Uterus (tissue), 2 donors: ENCODE measurements at regions not wholly inside any gene's neighbourhood (a gene's known extent, or its start where the extent isn't known, plus 50 kb on each side); places are given as distances from the start of the nearest gene placed in this dataset.

ENCODE experiments used
- POLR2A ChIP-seq, 2 donors: fragments of 450-650 bp; IDR thresholded peaks; one replicate each; pipeline ENCODE4 v1.6.1; 2016; ENCODE audit warnings: antibody characterized with exemption in 2 of 2, mild to moderate bottlenecking in 1 of 2, moderate library complexity in 1 of 2
- TF ChIP-seq, protein P1 (sequence below), 4 experiments: fragments of 200-600 bp in 2 of 4; fragments of 450-650 bp in 2 of 4; sonication (generic) in 2 of 4; IDR thresholded peaks; one replicate each; pipeline ENCODE4 v1.5.1; 2016 to 2019; ENCODE audit warnings: antibody characterized with exemption in 4 of 4, mild to moderate bottlenecking in 2 of 4, moderate library complexity in 1 of 4

DNA sequence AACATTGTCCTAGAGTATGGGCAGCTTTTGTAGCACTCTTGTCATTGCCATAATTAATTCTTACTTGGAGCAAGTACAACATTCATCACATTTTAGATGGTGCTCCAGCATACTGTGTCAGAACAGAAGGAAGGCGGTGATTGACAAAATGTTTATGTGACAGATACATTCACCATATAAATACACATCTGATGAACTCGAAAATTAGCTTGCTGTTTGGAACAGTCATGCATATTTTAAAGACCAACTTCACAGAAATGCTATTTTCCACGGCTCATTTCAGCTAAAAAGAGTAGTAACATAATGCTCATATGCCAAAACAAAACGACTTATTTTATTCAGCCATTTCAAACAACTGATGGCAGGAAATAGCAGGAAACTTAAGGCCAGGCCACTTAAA, 302.7 kb downstream of the MRPL39 start:
- TF ChIP-seq, protein P1, sequence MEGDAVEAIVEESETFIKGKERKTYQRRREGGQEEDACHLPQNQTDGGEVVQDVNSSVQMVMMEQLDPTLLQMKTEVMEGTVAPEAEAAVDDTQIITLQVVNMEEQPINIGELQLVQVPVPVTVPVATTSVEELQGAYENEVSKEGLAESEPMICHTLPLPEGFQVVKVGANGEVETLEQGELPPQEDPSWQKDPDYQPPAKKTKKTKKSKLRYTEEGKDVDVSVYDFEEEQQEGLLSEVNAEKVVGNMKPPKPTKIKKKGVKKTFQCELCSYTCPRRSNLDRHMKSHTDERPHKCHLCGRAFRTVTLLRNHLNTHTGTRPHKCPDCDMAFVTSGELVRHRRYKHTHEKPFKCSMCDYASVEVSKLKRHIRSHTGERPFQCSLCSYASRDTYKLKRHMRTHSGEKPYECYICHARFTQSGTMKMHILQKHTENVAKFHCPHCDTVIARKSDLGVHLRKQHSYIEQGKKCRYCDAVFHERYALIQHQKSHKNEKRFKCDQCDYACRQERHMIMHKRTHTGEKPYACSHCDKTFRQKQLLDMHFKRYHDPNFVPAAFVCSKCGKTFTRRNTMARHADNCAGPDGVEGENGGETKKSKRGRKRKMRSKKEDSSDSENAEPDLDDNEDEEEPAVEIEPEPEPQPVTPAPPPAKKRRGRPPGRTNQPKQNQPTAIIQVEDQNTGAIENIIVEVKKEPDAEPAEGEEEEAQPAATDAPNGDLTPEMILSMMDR (IDR thresholded peaks at IDR 0.05) = no peak
- TF ChIP-seq POLR2A (IDR thresholded peaks at IDR 0.05) = no peak
